Heart right ventricle (tissue), 16 donors: ENCODE measurements at regions not wholly inside any gene's neighbourhood (a gene's known extent, or its start where the extent isn't known, plus 50 kb on each side); places are given as distances from the start of the nearest gene placed in this dataset.
A peak's percentile ranks its signal among the peaks of the same experiment; 100 is the strongest.

Source experiments
- ATAC-seq, 8 donors: fragments of 200-7000 bp; cut with Tn5 transposase; one replicate each; pipeline ENCODE4 v1.9.1; 2020; ENCODE audit warnings: mild to moderate bottlenecking in 8 of 8, moderate library complexity in 8 of 8, moderate number of reproducible peaks in 1 of 8
- DNase-seq, 2 donors: peaks; one replicate each; pipeline ENCODE4 v3.0.0-alpha.2; 2020
- H3K27ac ChIP-seq, 10 donors: fragments of 200-600 bp; sonication (generic) in 2 of 10; one replicate each; pipeline versions ENCODE4 v1.5.0 to v1.8.0; 2020 to 2022; ENCODE audit warnings: mild to moderate bottlenecking in 3 of 10
- H3K27me3 ChIP-seq, 7 donors: fragments of 200-600 bp; one replicate each; pipeline ENCODE4 v1.8.0; 2021 to 2022; ENCODE audit warnings: mild to moderate bottlenecking in 2 of 7
- H3K36me3 ChIP-seq, 9 donors: fragments of 200-600 bp; sonication (generic) in 1 of 9; one replicate each; pipeline versions ENCODE4 v1.5.0 to v1.8.0; 2020 to 2022; ENCODE audit warnings: mild to moderate bottlenecking in 2 of 9
- H3K4me1 ChIP-seq, 9 donors: fragments of 200-600 bp; sonication (generic) in 1 of 9; one replicate each; pipeline versions ENCODE4 v1.5.0 to v1.8.0; 2020 to 2022; ENCODE audit warnings: mild to moderate bottlenecking in 4 of 9
- H3K4me3 ChIP-seq, 10 donors: fragments of 200-600 bp; sonication (generic) in 2 of 10; one replicate each; pipeline versions ENCODE4 v1.5.0 to v1.8.0; 2020 to 2022; ENCODE audit warnings: mild to moderate bottlenecking in 7 of 10, moderate library complexity in 2 of 10
- H3K9me3 ChIP-seq, 11 donors: fragments of 200-600 bp in 10 of 11; sonication (generic) in 2 of 11; one replicate each; pipeline versions ENCODE4 v1.5.0 to v1.8.0; 2013 to 2022; ENCODE audit warnings: mild to moderate bottlenecking in 2 of 11, control low read depth in 1 of 11, moderate library complexity in 1 of 11
- CTCF ChIP-seq, 9 donors: fragments of 200-600 bp; sonication (generic) in 2 of 9; IDR thresholded peaks; one replicate each; pipeline versions ENCODE4 v1.5.0 to v1.8.0; 2021 to 2022; ENCODE audit warnings: antibody characterized with exemption in 9 of 9, mild to moderate bottlenecking in 5 of 9, moderate library complexity in 1 of 9
- WGBS, 2 donors: extraction: QIAGEN DNeasy Blood & Tissue Kit; methylation state at CpG; one replicate each; pipeline ENCODE4 v1.1.7; 2013; ENCODE audit warnings: inconsistent platforms in 1 of 2; 5-methylcytosine and 5-hydroxymethylcytosine counted together
- intact Hi-C, 10 donors: fragments of 100-400 bp; cut with DNase I; formaldehyde crosslinking; loops; one replicate each; pipeline versions ENCODE4 v1.11.1 to v1.14.2; 2022
- donor health status: Arrhythmogenic right ventricular cardiomyopathy.
- donor health status: ischemic (EF 13 %, LVEDD 7.1; RV severe dilation, severe dysfunction).
- donor health status: healthy with polysubstance abuse.
- donor health status: DM: no; HTN: yes; CAD: no.
- donor health status: DM: no; HTN: no; CAD: no.
- donor health status: ischemic (EF 25% LVEDD 6.9; RV normal size, moderate dysfunction).
- donor health status: ischemic (EF 25% LVEDD 5.7; RV mildly dilated, moderate dysfunction).
- donor health status: healthy.
- donor health status: DM: yes; HTN: yes; CAD: no.
- donor health status: Ischemic cardiomyopathy.
- donor health status: ischemic (EF 35%, LVEDD 5.7; RV mildly dilated, moderate dysfunction).
- donor health status: nonischemic (EF 11% LVEDD 7.7; RV severe dilation, severe dysfunction).
- donor health status: DM: yes; HTN: yes; CAD: no.
- donor health status: PGD.
- donor health status: ischemic (EF 29% LVEDD 5.4; RV normal size, mild dysfunction).
- donor health status: nonischemic (EF 23%, LVEDD 6.1; RV moderate dilation, normal function).

DNA sequence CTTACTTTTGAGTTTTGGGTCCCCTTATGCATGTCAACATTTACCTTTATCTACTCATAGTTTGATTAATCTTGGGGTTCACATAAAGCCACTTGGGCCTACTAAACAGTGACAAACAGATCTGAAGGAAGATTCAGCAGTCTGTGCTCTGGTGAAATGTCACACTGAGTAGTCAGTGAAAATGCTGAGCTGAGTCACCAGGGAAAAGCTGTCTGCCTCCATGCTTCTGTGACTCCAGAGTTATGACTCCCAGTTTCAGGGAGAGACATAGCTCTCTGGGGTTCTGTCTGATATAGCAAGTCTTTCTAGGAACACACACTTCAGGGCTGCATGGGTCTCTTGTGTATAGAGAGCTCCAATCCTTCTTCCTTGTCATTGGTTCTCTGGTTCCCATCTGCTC lies 406.3 kb upstream of the FAR2 start:
- intact Hi-C loops: loop anchor here in 1 of 10 donors (10.0 kb wide), 1 partner anchor 88 kb away; no protein-coding TSS in a partner anchor
- DNase-seq (no peak), ATAC-seq (no peak)
- no peak overlapping the region for H3K27ac ChIP-seq
- no peaks in the 10 kb centered on the region for H3K27me3 ChIP-seq
- H3K9me3 ChIP-seq: peaks cover 0 to 9% (median 0%) of the 10 kb centered on the region in 11 donors
- H3K4me1 ChIP-seq: no peaks in the 10 kb centered on the region
- H3K4me3 ChIP-seq: no peak overlapping the region
- no peak for TF ChIP-seq CTCF (IDR thresholded peaks at IDR 0.05)
- H3K36me3 ChIP-seq: no peaks in the 10 kb centered on the region

DNA sequence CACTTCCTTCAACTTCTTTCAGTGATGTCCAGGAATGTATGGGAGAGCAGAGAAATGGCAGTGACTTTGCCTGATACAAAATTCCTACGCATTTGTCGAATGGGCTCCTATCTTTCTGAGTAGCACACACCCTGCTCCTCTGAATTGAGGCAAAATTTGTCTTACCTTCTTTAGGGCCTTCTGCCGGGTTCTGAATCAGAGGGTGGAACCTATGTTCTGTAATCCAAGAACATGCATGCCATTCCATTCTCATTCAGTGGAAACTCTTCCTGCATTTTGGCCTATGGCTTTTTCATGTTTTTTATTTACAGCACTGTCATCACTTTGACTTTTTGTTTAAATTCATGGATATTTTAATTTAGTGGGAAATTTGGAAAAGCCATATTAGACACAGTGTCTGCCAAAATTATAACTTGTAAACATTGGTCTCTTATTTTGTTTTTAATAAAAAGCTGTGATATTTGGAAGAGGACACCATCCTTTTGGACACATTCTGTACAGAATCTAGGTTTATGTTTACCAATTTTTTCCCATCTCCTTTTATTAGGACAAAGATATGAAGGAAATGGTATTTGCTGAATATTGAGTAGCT lies 402.2 kb upstream of the FAR2 start:
- Histone ChIP-seq H3K27me3 (no peaks in the 10 kb centered on the region), H3K27ac (no peak overlapping the region), H3K9me3 (peaks cover 0 to 4% (median 0%) of the 10 kb centered on the region in 11 donors), H3K36me3 (no peaks in the 10 kb centered on the region), H3K4me1 (peaks cover 0 to 7% (median 0%) of the 10 kb centered on the region in 9 donors), H3K4me3 (no peak overlapping the region)
- no peak for DNase-seq
- ATAC-seq: no peak
- intact Hi-C loops: loop anchor here in 1 of 10 donors (10.0 kb wide), 1 partner anchor 92 kb away; no protein-coding TSS in a partner anchor
- no peak for TF ChIP-seq CTCF (IDR thresholded peaks at IDR 0.05)
- WGBS, 2 donors: 89% methylated on average over 3 of the region's 3 CpGs

GRCh38 chr12:28750946-28751685 lies 398.0 kb upstream of the FAR2 start:
- no peak for DNase-seq
- Histone ChIP-seq H3K36me3 (no peaks in the 10 kb centered on the region), H3K27me3 (no peaks in the 10 kb centered on the region), H3K9me3 (peaks cover 0 to 17% (median 0%) of the 10 kb centered on the region in 11 donors), H3K4me1 (peaks cover 0 to 7% (median 0%) of the 10 kb centered on the region in 9 donors), H3K4me3 (no peak overlapping the region), H3K27ac (peak overlapping the region in 2 of 10 donors; percentile 23 to 33)
- intact Hi-C loops: loop anchor here in 1 of 10 donors (10.0 kb wide), 1 partner anchor 114 kb away; no protein-coding TSS in a partner anchor
- 62 to 74% methylated on average over 1 of the region's 1 CpG for WGBS, 2 donors
- TF ChIP-seq CTCF (IDR thresholded peaks at IDR 0.05): no peak
- peak in 1 of 8 donors; percentile 56 for ATAC-seq

- ATAC-seq (no peak), DNase-seq (no peak)
- H3K27me3 ChIP-seq: no peaks in the 10 kb centered on the region
- no peak overlapping the region for H3K27ac ChIP-seq
- TF ChIP-seq CTCF (IDR thresholded peaks at IDR 0.05): no peak
- 32 to 41% methylated on average over 1 of the region's 1 CpG for WGBS, 2 donors
- intact Hi-C loops: loop anchor here in 1 of 10 donors (10.0 kb wide), 1 partner anchor 110 kb away; no protein-coding TSS in a partner anchor
- no peak overlapping the region for H3K4me3 ChIP-seq
- H3K4me1 ChIP-seq: peaks cover 0 to 7% (median 0%) of the 10 kb centered on the region in 9 donors
- no peaks in the 10 kb centered on the region for H3K36me3 ChIP-seq
- peaks cover 0 to 25% (median 0%) of the 10 kb centered on the region in 11 donors for H3K9me3 ChIP-seq
Observed at GRCh38 chr12:28755027-28755426, 394.1 kb upstream of the FAR2 start.
